NOMO-1 treated with dmso at 0.1 percent for 144 hours (cell line): ENCODE measurements at regions not wholly inside any gene's neighbourhood (a gene's known extent, or its start where the extent isn't known, plus 50 kb on each side); places are given as distances from the start of the nearest gene placed in this dataset.

Experiments used
- DNase-seq: peaks from one replicate; lab custom pipeline; 2025; ENCODE audit not compliant: unreplicated experiment; lab: John Stamatoyannopoulos, UW

DNA sequence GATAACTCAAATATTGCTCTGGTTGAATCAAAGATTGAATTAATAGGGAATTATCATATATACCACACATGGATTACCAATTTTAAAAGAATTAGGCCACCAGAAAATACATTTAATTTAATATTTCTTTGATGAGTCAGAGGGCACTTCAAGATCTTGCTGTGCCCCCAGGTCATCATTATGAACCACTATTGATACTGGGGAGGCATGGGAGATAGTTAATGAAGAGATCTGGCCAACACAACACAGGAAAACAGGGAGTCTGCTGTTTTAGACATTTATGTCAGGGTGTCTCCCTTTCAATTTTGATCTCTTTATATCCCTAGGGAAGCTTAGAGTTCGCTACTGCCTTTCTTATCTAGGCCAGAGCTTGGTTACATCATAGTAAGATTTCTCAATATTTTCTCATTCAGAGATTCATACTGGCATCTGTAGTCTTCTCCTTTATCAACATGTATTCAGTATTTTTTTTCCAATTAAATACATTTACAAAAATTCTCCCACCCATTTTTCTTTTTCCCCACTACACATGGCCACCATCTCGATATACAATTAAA lies 158.3 kb upstream of the ZFHX3 start:
- no peak for DNase-seq

DNA sequence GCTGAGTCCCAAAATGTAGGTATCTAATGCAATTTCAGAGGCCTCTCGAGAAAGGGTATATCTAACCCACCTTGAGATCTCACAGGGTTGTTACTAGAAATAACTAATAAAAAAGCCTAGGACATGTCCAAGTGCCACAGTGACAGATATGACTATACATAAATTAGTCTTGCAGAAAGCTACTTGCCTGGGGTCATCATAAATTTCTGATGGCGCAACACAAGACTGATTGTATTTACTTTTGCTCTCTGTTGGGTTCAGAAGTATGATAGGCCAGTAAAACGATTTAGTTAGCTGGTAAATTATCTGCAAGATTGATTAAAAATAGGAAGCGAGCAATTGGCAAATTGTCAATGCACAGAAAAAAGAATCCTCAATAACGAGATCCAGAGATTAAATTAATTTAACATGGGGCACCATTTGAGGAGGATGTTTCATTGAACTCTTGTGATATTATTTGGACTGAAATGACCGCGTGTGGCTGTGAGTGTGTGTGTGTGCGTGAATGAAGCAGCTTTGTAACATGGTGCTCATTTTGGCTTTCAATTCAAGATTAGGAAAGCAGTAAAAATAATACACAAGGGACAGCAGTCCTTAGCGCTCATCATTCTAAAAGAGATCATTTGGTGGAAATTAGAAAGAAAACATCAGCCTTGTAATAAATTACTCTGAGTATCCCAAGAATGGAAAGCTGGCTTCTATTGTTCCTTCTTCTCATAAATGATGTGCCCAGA lies 157.4 kb upstream of the ZFHX3 start:
- no peak for DNase-seq

DNA sequence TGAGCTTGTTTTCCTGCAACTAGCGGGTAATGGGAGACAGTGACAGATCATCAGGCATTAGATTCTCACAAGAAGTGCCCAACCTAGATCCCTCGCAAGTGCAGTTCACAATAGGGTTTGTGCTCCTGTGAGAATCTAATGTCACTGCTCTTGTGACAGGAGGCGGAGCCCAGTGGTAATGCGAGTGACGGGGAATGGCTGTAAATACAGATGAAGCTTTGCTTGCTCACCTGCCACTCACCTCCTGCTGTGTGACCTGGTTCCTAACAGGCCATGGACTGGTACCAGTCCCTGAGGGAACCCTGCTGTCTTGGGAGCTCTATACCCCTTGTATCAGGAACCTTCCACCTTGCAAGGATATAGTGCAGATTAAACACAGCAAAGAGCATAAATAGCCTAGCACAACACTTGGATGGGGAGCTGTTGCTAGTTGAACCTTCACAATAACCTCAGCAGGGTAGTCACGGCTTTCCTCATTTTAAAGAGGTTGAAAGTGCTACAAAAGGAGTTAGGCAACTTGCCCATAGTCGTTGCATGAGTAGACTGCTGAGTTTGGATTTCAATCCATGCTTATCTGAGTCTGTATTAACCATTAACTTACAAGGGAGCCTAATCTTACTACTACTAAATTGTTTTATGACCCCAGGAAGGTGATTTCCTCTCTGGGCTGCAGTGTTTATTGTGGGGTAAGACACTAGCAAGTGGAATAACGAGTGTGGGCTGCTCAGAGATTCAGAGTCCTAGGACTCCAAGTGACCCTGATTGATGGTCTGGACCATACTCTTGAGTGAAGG lies 156.6 kb upstream of the ZFHX3 start:
- no peak for DNase-seq

DNA sequence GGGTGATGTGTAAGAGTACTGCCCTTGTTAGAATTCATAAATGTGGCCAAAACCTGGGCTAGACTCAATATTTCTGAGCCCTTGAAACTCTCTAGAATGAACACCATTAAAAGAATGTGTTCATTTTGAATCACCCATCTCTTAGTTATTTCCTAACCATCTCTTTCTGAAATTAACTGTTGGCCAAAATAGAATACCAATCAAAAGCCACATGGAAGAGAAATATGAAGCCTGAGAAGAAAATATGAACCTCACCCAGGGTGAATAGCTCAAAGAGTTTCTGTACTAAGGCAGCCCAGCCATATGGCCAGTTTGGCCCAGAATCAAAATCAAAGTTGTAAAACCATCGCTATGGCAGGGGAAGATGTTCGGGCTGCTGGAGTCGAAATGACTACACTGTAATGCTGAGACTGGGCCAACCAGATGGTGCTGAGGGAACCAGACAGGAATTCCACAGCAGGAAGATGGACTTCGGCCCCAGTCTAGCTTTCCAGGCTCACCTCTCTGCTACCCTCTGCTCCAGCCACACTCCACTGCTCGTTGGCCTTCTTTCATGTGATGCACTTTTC lies 154.3 kb upstream of the ZFHX3 start:
- no peak for DNase-seq

DNA sequence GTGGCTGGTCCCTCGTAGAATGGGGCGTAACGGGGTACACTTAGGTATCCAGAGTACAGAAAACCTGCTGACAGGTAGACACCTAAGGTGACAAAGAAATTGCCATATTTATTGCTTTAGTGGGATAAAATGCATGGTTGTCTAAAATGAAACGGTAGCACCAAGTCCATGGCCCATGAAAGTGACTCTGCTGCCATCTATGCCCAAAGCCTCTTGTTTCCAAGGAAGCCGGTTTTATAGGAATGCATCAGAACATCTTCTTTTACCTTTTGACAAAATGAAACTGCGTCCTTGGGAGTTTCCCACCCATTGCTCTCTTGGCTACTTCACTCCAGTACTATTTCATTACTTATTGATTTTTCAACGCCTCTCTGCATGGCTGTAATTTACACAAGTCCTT lies 151.3 kb upstream of the ZFHX3 start:
- DNase-seq: no peak

DNA sequence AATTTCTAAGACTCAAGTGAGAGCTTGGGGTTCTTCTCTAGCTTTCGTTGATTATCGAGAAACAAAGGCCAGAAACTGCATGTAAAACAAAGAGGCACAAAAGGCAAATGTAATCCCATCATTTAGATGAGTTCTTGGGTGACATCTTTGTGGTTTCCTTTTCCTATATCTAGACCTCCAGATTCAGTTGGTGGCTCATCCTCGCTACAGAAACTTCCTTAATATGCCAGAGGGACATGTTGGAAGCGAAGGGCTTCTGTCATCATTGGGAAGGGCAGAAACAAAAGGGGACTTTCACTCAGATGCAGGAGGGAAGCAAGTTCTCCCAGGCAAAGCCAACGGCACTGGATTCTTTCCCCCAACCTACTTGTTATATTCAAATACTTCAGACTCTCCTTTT lies 150.6 kb upstream of the ZFHX3 start:
- DNase-seq: no peak

DNA sequence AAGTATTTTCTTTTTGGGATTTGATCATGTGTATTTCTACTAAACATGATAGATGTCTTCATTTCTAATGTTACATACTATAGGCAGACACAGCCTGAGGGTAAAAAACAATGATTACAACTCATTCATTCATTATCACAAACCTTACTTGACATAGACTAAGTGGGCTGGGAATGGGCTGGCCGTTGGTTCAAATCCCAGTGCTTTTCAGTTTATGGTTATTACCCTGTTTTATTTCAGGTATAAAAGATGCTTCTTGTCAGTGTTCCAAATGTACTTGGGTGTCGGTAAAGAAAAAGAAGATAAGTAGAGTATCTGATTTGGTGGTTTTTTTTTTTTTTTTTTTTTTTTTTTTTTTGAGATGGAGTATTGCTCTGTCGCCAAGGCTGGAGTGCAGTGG lies 149.7 kb upstream of the ZFHX3 start:
- no peak for DNase-seq

DNA sequence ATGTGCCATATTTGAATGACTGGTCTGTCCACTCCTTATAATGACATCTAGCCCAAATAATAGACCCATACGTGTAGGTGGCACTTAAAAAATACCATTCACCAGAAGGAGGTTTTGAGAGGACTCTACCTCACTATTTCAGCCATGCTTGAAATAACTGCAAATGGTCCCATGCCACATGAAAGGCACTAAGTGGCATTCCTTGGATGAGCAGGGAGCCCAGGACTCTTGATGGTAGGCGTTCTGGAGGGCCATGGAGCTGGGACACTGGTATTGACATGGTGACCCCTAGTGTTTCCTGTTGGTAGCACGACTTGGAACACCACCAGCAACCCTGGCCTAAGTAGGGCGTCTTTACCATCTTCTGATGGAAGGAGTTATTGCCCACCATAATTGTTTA lies 148.7 kb upstream of the ZFHX3 start:
- DNase-seq: no peak

DNA sequence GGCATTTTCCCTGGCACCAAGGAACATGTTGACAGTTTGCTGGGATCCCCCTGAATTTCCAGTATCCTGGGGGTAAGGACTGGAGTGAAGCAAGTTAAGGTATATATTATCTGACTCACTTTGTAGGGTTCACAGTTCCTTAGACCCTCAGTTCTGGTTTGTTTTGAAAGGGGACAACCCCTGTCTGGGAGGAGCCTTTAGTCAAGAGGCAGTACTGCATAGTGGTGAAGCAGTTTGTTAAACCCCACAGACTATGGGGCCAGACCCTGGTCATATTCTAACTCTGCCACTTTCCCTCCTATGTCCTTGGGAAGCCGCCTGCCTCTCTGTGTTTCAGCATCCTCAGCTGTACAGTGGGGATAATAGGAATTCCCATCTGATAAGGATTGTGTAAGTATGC lies 145.5 kb upstream of the ZFHX3 start:
- DNase-seq: no peak

DNA sequence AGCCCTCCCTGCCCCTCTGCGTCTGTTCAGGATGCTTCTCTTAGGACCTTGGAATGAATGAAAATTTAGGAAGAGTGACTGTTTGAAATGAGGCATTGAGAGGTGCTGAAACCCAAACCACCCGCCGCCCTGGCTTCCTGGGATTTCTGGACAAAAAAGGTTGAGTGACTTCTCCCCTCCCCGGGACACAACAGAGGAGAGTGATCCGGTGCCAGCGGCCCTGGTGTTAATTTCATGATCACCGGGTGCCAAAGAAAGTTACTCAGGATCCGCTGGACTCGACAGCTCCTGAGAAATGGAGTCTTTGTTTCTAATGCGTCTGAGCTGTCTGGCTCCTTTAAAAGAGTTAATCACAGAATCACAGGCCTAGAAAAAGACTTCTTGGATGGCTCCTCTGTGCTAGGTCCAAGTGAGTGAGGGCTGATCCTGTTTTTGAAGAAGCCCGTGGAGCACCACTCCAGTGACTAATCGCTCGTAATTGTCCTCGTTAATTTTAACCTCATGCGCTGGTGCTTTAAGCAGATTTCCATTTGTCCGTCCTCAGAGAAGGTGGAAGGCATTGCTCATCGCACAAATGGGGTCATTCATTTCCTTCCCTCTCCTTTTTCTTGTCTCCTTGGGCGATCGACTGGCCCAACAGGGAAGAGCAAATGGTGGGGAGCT lies 144.4 kb upstream of the ZFHX3 start:
- no peak for DNase-seq

DNA sequence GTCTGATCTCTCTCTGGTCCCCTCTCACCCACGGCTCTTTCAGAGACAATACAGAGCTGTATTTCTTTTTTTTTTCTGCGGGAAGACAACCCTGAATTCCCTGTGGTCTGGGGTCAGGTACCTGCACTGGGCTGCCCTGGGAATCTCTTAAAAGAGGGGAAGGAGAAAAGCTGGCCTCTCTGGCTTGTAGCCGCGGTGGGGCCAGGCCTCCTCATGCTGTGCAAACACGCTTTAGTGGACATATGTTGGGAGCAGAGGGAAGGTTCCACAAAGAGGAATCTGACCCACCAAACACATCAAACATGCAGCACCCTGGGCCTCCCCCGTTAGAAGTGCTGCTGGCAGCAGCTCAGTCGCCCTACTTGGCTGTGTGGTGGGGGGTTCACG lies 143.7 kb upstream of the ZFHX3 start:
- no peak for DNase-seq

DNA sequence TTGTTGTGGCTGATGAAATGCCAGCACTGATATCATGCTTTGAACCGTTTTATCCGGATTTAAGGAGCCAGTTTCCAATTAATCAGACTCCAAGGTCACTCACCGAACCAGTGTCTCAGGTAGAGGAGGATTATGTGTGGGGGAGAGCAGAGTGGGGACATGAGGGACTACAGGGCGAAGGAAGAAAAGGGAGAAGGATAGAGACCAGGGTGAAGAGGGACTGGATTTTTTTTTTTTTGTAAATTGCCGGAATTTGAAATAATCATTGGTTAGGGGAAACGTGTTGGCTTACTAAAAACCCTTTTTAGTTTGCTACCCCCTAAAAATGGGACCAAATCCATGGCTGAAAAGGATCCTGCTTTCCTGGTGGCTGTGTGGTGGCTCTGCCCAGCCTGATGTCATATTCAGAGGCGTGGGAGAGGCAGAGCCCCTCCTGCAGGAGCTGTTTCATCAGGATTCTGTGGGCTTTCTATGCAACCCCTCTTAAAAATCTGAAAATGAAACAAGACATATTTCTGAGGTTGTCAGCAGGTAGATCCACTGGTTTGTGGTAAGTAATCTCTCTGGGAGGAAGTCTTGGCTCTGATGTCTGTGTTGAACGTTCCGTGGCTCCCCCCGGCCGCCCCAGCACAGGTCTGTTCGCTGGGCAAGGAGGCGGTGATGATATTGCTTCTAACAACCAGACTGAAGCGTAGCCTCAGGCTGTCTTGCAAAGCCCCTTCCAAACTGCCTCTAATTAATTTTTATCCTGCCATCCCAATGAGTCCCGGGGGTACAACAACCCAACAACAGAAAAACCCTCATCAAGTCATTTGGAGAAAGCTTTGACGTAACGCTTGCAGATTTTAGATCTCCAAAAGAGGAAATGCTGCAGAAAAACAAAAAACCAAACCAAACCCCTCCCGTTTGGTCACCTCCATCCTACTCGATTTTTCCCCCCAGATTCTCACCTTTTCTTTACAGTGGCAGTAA lies 143.0 kb upstream of the ZFHX3 start:
- no peak for DNase-seq

DNA sequence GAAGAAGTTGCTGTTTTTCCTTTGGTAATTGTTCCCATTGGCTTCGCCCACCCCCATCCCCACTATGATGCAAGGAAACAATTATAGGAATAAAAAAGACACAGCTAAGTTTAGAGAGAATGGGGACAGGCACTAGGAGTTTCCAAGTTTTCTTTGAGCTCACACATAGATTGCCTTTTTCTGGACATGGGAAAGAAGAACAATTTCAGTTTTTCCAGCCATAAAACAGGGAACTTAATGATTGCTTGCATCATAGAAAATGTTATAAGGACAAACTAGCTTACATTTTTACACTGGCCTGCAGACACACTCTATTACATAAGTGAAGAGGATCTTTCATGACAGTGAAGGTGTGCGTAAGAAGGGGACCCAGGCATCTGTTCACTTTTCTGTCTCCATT lies 142.3 kb upstream of the ZFHX3 start:
- DNase-seq: no peak

DNA sequence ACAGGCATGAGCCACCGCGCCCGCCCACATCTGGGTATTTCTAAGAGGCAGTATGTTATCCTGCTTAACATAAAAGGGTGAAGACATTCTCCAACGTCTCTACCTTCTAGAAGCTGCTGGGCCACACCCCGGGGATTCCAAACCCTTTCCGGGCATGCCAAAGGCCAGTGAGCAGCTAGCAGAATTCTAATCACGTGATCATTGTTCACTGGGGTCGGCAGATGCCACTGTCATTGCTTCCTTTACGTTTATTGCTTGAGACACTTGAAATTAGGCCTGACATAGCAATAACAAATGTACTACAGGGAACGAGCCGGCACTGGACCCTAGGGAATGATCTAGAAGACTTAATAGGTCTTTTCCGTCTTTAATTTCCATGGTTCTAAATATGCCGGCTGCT lies 141.2 kb upstream of the ZFHX3 start:
- no peak for DNase-seq

DNA sequence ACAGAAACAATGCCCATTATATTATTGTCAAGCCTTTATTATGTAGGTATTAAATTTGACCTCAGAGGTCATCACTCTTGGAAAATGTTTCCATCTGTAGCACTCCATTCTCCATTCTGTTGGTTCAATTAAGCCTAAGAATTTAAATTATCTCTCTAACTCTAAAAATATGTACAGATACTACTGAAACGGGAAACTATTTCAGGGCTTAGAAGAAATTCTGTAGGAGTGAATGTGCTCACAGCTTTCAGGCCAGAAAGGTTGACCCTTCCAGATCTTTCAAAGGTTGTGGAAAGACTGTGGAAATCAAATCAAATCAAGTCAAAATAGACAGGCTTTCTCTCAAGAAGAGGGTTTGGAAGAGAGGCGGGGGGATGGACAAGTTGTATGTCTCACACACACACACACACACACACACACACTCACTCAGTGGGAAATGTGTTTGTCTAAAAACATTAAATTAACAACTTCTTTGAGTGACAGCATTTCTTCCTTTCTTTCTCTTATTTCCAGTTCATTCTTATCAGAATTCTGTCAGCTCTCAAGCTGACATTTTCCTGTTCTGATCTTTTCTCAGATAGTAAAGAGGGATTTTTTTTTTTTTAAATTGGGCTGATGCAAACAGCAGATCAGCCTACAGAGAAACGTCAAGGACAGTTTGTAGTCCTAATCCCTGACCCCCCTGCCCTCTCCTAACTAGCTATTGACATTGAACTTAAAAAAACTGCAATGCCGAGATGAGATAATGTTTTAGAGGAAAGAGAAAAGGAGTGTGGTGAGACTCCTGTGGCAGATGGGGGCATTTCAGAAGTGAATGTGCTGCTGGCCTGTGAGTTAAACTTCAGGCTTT lies 139.0 kb upstream of the ZFHX3 start:
- no peak for DNase-seq

DNA sequence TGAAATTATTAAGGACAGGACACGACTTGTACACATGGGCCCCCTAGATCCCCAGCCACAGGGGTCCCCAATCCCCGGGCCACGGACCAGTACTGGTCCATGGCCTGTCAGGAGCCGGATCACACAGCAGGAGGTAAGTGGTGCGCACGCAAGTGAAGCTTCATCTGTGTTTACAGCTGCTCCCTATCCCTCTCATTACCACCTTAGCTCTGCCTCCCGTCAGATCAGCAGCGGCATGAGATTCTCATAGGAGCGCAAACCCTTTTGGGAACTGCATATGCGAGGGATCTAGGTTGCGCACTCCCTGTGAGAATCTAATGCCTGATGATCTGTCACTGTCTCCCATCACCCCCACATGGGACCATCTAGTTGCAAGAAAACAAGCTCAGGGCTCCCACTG lies 137.8 kb upstream of the ZFHX3 start:
- DNase-seq: no peak

DNA sequence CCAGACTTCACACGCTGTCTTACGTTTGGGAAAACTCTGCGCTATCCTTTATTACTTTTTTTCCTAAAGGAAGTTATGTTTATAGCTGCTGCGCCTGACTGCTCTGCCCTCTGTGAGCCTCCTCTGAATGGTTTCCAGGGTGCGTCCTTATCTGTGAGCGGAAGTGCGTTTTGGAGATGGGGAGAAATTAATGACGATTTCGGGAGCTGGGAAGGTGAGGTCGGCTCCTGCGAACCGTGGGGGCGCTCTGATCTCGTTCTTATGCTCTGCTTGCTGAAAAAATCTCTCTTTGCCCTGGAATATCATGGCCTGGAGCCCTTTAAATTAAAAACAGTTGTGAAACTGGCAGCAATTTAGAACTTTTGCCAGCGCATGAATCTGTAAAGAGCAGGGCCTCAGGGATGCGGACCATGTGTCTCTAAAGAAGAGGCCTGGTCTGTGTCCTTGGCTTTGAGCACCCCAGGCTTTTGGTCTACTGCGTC lies 135.7 kb upstream of the ZFHX3 start:
- no peak for DNase-seq

DNA sequence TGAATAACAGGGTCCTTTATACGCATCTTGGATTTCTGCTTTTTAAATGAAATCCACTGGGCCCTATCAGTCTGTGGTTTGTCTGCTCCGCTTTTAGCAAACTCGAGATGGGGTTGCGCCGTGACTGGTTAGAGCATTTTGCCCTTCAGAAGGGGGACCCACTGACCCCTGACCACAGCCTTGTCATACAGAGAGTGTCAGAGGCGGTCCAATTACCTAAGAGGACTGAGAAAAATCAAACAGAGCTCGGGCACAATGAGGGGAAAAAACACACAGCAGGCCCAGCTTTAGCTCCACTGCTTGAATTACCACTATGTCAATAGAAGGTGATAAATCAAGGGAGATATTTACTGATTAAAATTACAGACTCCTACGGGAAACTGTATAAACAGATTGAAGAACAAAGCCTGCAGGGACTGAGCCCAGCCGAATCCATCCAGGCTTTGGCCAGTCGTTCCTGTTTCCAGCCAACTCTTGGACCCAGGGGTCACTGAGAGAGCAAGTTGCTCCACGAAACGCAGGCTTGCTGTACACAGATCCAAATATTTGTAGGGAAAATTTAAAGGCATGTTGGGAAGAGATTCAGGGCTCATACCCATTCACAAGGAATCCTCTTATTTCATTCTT lies 131.9 kb upstream of the ZFHX3 start:
- no peak for DNase-seq

DNA sequence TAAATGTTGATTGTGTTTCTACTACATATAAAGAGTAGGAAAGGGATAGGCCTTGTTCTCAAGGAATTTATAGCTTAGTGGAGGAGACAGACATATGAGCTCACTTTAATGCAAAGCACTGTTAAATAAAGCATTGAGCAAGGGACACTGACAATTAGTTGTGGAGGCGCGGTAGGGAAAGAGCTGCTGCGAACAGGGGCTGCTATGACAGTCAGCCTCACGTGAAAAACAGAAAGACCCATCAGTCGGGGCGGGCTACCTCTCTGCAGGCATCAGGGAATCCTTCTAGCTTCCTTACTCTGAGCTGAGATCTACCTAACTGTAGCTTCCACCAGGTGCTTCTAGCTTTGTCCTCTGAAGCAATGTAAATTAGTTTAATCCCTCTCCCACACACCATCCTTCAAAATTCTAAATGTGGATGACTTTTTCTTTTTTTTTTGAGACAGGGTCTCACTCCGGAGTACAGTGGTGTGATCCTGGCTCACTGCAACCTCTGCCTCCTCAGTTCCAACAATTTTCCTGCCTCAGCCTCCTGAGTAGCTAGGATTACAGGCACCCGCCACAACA lies 129.9 kb upstream of the ZFHX3 start:
- DNase-seq: no peak
